HG02759 (cell line): ENCODE measurements at regions not wholly inside any gene's neighbourhood (a gene's known extent, or its start where the extent isn't known, plus 50 kb on each side); places are given as distances from the start of the nearest gene placed in this dataset.
"Not testable (repeated sequence)": the region's sequence is repeated elsewhere in the genome, so short reads cannot be mapped to it uniquely, and the experiment has no call there.

Source experiments
- ATAC-seq: cut with Tn5 transposase; IDR thresholded peaks from one replicate; pipeline ENCODE4 v1.9.1; 2021; ENCODE audit warnings: mild to moderate bottlenecking, moderate library complexity; ENCODE audit not compliant: unreplicated experiment

DNA sequence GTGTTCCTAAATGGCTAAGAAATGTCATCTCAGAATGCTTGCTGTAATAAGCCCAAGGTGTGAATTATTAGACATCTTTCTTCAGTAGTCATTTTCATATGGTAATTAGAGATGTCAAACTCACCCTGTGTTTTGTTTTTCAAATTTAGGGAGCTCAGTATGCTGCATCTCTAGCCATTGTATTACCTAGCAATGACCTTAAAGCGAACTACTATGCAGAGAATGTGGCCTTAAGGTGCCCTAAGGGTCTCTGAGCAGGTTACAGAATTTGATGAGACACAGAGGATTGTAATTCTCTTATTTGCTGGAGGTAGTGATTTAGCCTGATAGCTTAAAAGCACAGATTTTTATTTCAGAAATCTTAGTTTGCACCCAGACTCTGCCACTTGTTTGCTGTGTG lies 1052.6 kb upstream of the DDX18 start:
- ATAC-seq, result no peak

DNA sequence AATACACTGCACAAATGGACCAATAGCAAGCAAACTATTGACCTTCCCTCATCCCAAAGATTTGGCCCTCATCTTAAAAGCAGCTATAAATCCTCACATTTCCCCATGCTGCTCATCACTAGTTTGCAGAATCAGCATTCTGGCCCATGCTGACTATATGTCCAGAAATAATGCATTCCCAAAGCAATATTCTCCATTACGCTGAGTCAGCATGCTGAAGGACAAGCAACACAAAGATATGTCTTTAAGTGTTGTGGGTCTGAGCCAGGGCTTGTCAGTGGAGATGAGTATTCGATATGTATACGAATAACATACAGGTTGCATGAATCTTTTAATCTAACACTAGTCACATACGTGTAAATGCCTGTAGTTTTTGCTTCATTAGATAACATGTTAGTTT lies 1045.0 kb upstream of the DDX18 start:
- no peak for ATAC-seq

DNA sequence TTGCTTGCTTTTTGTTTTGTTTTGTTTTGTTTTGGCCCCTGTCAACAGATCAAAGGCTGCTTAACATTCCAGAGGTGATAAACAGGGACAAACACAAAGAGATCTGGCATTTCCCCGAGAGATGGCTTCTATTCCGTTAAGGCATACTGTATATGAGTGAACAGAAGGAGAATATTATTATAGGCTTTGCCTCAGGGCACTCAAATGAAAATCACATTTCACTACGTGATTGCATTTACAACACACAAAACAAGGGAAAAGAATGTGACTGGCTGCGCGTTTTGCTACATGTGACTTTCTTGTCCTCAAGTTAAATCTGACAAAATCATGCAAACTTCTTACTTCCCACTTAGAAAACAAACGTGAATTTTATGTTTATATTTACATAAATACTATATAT lies 1037.9 kb upstream of the DDX18 start:
- no peak for ATAC-seq

DNA sequence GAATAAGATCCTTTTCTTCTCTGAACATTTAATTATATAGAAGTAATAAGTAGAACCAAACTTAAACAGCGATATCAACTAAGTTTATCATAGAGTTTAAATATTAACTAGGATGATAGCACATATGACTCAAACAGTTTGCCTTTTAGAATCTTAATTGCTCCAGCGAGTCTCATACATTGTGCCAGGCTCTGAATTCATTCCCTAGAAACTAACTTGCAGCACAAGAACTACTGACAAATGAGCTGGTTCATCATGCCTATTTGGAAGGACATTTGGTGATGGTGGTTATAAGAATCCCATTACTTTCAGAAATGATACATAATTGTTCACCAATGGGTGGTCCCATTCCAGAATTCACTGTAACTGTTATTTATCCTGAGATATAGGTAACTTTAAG lies 1026.6 kb upstream of the DDX18 start:
- ATAC-seq, result no peak

DNA sequence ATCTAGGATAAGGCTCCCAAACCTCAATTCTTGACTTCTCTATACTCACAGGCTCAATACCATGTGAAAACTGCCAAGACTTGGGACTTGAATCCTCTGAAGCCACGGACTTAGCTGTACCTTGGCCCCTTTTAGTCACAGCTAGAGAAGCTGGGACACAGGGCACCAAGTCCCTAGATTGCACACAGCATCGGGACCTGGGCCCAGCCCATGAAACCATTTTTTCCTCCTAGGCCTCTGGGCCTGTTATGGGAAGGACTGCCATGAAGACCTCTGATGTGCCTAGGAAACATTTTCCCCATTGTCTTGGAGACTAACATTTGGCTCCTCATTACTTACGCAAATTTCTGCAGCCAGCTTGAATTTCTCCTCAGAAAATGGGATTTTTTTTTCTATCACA lies 1011.8 kb upstream of the DDX18 start:
- no peak for ATAC-seq

DNA sequence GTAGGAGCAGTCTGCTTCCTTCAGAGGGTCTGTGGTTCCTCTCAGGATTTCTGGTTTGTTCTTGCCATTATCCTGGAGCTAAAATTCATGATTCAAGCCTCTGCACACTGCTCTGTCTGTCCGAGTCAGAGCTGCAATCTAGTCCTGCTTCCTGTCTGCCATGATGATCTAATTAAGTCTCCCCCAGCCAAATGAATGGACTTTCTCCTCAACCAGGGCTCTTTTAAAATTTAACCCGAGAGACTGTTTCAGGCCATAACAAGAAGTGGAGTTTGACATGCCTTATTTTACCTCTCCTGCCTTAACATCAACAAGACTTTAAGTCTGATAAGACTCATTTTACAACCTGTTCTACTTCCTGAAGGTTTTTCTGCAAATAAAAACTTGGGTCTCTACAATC lies 1009.6 kb upstream of the DDX18 start:
- no peak for ATAC-seq

DNA sequence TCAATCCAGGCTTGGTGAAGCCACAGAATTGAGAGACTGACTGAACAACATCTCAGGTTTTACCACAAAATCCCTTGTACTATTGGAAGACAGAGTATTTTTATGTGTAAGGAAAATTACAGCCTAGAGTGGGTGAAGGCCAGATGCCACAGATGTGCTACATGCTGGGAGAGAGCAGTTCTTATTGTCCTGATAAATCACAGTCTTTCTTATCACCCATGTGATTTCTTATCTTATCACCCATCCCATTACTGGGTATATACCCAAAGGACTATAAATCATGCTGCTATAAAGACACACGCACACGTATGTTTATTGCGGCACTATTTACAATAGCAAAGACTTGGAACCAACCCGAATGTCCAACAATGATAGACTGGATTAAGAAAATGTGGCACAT lies 1008.0 kb upstream of the DDX18 start:
- not testable (repeated sequence) for ATAC-seq

DNA sequence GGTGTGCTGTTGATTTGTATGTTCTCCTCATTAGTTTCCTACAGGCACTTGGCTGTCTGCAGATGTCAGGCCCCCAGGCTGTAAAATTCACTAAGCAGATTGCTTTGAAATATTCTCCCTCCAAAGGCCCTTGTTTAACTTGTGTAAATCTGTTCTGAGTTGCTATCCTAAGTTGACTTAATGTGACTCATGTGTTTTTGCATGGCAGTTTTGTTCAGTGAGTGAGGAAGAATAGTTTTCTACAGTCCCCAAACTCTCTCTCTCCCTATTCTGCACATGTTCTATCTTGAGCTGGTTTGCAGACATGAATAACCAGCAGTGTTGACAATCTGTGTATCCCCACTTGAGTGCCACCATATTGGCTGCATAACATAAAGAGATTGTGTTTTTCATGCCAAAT lies 1005.4 kb upstream of the DDX18 start:
- no peak for ATAC-seq

DNA sequence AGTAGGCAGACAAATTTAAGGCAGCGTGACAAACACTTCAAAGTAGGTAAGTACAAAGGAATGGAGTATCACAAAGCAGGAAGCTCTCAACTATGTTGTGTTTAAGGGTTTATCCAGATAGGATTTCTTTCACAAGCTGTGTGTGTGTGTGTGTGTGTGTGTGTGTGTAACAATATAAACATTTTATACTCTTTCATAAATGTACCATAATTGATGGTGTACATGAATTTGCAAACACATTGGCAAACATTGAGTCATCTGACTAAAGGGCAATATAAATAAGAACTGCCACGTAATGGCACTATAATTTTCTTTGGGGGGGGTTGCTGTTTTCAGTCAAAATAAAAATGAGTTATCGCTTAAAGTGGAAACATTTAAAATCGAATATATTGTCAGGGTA lies 1004.4 kb upstream of the DDX18 start:
- ATAC-seq, result no peak

DNA sequence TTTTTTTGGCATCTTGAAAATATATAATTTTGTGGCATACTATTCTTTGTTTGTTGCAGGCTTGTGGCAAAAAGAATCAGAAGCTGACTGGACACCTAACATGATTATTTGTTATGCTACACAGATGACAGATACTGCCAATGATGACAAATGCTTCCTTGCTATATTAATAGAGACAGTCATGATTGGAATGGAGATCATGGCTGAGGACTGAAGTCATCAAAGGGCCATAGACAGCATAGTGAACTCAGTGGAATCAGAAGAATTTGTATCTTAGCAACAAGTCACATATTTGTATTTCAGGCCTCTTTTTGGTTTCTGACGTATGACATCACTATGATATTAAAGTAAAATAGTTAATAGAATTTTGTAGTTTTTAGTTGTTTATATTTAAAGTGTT lies 1003.8 kb upstream of the DDX18 start:
- no peak for ATAC-seq

DNA sequence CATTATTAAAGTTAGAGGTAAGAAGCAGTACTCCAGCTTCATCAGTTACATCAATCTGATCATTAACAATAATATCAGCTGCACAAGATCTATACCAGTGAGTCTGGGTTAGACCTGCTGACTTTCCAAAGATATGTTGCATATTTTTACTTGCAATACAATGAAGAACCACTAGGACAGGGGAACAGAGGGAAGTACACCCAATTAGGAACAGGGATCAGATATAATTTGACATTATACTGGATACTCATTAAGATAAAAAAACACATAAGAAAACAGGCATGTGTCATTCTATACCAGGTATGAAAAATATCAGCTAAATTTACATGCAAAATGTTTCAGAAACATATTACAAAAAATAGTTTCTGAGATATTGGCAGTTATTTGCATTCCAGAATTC lies 995.1 kb upstream of the DDX18 start:
- no peak for ATAC-seq

DNA sequence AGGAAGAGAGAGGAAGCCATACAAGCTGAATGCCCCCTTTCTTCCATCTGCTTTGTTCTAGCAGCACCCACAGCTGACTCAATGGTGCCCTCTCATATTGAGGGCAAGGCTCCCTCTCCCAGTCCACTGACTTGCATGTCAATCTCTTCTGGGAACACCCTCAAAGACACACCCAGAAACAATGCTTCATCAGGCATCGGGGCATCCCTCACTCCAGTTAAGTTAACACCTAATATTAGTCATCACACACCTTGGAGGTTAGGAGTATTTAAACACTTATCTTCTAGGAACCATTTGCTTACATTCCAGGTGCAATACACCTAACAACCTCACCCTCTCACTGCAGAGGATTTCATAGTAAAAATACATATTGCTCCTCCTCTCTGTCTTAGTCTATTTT lies 993.5 kb upstream of the DDX18 start:
- no peak for ATAC-seq

DNA sequence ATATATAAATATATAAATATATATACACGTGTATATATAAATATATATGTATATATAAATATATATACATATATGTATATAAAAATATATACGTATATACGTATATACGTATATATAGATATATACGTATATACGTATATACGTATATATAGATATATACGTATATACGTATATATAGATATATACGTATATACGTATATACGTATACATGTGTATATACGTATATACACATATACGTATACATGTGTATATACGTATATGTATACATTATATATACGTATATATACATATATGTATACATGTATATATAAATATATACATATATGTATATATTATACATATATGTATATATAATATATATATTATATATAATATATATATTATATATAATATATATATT lies 984.9 kb upstream of the DDX18 start:
- ATAC-seq, result not testable (repeated sequence)

DNA sequence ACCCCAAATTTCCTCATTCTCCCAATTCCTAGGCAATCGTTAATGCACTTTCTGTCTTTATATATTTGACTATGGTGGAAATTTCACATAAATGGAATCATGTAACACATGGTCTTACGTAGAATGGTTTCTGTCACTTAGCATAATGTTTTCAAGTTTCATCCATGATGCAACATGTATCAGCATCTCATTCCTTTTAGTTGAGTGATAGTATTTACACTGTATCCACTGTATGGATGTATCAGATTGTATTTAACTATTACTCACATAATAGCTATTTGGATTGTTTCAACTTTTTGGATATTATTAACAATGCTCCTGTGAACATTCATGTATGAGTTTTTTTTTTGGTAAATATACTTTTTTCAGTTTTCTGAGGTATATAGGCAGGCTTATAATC lies 982.3 kb upstream of the DDX18 start:
- no peak for ATAC-seq

DNA sequence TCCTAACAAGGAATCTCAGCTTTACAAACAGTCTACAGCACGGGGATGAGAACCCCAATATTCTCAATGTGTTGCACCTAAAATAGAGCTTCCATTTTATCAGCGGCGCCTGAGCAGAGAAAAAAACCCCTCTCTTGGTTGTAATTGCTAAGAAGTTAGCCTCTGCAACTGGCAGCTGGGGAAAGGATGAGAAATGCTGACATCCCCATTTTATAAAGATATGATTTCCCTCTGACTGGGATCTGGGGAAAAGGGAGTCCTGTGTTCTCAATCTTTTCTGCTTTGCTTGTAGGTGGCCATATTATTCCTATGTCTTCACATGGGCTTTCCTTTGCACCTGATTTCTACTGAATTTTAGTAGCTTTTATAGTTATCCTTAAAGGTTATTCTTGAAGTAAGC lies 981.4 kb upstream of the DDX18 start:
- ATAC-seq, result no peak

DNA sequence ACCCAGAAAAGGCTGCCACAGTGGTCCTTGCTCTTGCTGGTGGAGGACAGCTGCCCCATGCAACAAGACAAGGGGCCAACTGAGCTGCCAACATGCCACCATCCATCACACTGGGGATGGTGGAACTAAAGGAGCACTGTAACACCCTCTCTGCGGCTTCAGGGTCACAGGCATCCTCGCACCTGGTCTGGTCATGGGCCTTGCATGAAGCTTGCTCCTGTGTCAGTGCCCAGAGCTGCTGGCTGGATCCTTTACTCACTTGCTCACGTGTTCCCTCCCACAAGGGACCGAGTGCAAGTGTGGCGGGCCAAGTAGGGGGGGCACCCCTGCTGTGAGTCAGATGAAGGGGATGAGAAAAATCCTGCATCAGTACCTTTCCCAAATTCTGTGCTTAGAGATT lies 972.3 kb upstream of the DDX18 start:
- ATAC-seq, result no peak

DNA sequence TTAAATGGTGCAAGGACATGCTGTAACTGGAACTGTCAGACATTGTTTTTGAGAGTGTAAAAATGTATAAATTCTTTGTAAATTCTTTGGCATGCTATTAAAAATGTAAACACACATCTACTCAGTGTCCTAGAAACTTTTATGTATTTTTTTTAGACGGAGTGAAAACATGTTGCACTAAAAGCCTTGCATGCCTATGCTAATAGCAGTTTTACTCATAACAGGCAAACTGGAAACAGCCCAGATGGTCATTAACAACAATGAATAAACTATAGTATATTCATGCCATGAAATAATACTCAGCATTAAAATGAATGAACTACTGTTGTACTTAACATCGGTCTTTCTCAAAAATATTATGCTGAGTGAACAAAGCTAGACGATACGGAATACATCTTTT lies 954.8 kb upstream of the DDX18 start:
- no peak for ATAC-seq

DNA sequence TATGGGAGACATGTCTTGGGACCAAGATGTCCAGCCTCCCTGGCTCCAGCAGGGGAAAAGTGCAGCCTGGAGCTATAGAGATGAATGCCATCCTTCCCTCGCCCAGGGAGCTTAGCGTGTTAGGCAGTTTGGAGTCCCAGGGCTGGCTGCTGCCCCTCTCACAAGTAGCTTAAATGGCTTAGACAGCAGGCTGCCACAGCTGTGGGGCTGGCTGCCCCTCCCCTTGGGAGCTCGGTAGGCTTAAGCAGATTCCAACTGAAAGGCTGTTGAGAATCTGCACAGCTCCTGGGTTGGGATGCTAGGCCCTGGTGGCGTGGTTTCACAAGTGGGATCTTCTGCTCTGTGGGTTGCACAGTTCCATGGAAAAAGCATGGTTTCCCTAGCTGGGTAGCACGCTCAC lies 940.5 kb upstream of the DDX18 start:
- ATAC-seq, result no peak

DNA sequence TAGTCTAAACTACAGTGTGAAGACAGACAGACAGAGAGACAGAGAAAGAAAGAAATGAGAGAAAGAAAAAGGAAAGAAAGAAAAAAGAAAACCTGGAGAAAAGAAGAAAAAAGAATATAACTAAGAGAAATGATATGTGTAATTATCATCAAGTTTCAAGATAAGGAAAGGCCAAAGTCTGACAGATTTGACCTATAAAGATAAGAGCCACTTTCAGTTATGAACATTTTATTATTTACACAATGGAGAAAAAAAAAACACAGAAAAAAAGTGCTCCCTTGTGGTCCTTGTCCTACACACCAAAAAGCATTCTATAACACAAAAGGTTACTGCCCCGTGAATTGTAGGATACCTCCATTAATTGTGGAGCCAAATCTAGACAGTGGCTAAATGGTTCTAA lies 937.2 kb upstream of the DDX18 start:
- no peak for ATAC-seq

DNA sequence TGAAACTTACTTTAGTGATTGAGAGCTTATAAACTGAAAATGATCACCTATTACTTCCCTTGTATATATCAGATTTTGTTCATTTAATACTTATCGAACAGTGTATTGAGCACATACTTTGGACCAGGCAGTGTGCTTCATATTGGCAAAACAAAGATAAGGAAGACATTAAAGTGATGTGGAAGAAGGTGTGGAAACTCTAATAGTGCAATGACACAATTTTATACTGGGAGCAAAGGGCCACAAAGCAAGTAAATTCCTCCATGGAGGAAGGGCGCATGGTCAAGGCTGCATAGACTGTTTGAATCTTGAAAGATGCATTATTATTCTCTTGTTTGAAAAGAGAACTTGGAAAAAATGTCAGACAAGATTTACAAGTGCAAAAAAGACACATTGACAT lies 936.5 kb upstream of the DDX18 start:
- ATAC-seq, result no peak

DNA sequence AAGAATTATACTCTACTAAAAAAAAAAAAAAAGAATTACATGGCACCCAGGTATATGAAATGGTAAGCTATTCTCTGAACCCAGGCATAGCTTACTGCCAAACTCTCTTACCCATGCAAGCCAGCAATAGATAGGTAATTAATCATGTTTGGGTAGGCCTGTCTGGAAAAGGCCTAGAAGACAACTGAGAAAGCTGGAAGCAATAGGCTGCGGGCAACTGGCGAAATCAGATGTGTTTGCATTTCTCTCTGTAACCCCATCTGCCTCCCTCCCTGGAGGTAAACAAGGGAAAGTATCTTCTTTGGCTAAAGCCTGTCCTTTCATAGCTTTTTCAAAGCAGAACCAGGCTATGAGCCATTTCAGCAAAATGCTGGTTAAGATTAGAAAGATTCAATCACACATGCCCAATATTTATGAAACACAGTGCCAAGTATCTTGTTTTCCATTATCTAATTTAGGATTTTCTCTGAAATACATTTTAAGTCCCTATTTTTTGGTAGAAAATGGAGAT lies 934.8 kb upstream of the DDX18 start:
- ATAC-seq, result no peak

DNA sequence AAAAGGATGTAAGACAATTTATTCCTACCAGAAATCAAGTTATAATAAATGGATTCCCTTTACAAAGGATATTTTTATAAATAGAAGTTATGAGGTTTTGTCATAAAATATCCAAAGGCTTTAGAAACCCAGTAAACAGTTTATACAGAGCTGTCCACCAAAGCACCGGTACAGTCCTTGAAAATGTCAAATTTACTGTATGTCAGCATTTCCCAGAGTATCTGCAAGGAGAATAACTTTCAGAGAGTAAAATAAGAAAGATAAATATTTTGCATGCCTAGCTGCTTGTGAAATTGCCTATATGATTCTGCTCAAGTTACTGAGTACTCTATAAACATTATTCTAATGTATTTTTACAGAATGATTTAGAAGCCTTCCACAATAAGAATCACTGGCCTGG lies 923.3 kb upstream of the DDX18 start:
- no peak for ATAC-seq

DNA sequence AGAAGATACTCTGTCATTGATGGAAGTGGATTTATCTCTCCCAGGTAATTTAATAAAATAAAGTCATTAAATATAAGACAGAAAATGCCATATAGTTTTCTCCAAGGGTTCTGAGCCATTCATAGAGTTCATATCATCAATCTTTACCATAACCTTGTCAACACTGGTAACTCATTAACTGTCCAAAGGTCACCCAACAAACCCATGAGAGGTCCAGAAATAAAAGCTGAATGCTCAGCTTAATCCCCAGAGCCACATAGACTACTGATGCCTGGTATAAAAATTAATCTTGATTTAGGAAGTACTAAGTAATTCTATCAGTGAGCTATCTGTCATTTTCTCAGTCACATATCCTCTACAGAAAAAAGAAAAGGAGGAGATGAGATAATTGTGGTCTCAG lies 903.0 kb upstream of the DDX18 start:
- ATAC-seq, result no peak

DNA sequence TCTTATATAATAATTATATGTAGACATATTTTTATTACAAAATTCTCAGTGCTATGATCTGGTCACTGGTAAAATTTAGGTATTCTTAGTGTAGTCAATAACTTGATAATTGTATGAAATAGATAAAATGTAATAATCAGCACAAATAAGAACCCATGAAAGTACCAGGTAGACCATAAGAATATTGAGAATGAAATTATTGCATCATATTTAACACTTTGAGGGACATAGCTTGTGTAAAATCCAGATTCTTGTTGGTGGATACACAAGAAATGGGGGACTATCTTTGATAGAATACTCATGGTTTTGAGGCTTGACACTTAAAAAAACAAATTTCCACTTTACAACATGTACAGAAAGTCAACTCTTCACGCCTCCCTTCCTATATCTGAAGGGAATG lies 898.8 kb upstream of the DDX18 start:
- no peak for ATAC-seq
